Vagina (tissue), 2 donors: ENCODE measurements at regions not wholly inside any gene's neighbourhood (a gene's known extent, or its start where the extent isn't known, plus 50 kb on each side); places are given as distances from the start of the nearest gene placed in this dataset.

Experiments used
- POLR2AphosphoS5 ChIP-seq, 2 donors: sonication (generic); formaldehyde crosslinking; IDR thresholded peaks; one replicate each; pipeline ENCODE4 v1.9.0; 2017; ENCODE audit warnings: antibody characterized with exemption in 2 of 2, mild to moderate bottlenecking in 2 of 2, low read depth in 1 of 2; ENCODE audit not compliant: insufficient read depth in 1 of 2
- TF ChIP-seq, protein P1 (sequence below), 3 experiments: fragments of 450-650 bp in 2 of 3; fragments of 200-600 bp in 1 of 3; sonication (generic) in 1 of 3; IDR thresholded peaks; one replicate each; pipeline ENCODE4 v1.5.1; 2017 to 2019; ENCODE audit warnings: antibody characterized with exemption in 3 of 3, mild to moderate bottlenecking in 2 of 3, moderate library complexity in 2 of 3

DNA sequence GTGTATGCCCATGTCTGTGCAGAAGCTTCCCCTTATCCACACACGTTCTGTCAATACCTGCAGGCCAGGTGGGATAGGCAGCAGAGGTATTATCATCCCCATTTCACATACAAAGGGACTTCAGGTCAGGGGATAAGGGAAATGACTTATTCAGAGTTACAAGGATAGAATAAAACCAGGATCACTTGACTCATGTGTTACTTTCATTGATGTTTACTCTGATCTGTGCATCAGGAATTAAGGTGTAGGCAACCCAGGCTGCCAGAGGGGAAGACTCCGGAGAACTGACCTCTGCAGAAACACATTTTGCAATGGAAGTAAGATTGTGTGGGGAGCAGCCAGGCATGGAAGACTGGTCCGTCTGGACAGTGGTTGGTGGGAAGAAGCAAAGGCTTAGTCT lies 74.2 kb upstream of the FSTL4 start:
- TF ChIP-seq, protein P1, sequence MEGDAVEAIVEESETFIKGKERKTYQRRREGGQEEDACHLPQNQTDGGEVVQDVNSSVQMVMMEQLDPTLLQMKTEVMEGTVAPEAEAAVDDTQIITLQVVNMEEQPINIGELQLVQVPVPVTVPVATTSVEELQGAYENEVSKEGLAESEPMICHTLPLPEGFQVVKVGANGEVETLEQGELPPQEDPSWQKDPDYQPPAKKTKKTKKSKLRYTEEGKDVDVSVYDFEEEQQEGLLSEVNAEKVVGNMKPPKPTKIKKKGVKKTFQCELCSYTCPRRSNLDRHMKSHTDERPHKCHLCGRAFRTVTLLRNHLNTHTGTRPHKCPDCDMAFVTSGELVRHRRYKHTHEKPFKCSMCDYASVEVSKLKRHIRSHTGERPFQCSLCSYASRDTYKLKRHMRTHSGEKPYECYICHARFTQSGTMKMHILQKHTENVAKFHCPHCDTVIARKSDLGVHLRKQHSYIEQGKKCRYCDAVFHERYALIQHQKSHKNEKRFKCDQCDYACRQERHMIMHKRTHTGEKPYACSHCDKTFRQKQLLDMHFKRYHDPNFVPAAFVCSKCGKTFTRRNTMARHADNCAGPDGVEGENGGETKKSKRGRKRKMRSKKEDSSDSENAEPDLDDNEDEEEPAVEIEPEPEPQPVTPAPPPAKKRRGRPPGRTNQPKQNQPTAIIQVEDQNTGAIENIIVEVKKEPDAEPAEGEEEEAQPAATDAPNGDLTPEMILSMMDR (IDR thresholded peaks at IDR 0.05), result no peak
- TF ChIP-seq POLR2AphosphoS5 (IDR thresholded peaks at IDR 0.05; ENCODE audit: insufficient read depth in 1 of 2, low read depth in 1 of 2), result no peak
